Neural progenitor cell (in vitro differentiated cells): ENCODE measurements at regions not wholly inside any gene's neighbourhood (a gene's known extent, or its start where the extent isn't known, plus 50 kb on each side); places are given as distances from the start of the nearest gene placed in this dataset.

Source experiments
- DNase-seq: peaks from one replicate; pipeline ENCODE4 v3.0.0-alpha.2; 2016; ENCODE audit warnings: low spot score
- H2AFZ ChIP-seq: fragments of 200-600 bp; sonication (generic); replicated peaks from 2 replicates; pipeline ENCODE4 v1.6.1; 2016; ENCODE audit warnings: antibody characterized with exemption
- H3F3A ChIP-seq: fragments of 200-600 bp; sonication (generic); 2 replicates; pipeline ENCODE4 v1.6.1; 2016; ENCODE audit warnings: antibody characterized with exemption, low read depth
- H3K27ac ChIP-seq: fragments of 200-600 bp; sonication (generic); 2 replicates; pipeline ENCODE4 v1.5.1; 2016; ENCODE audit warnings: mild to moderate bottlenecking
- H3K27me3 ChIP-seq: fragments of 200-600 bp; sonication (generic); 2 replicates; pipeline ENCODE4 v1.6.1; 2016; ENCODE audit warnings: mild to moderate bottlenecking, moderate library complexity
- H3K36me3 ChIP-seq: fragments of 200-600 bp; sonication (generic); 2 replicates; pipeline ENCODE4 v1.5.1; 2016
- H3K4me1 ChIP-seq: fragments of 200-600 bp; sonication (generic); 2 replicates; pipeline ENCODE4 v1.6.1; 2016; ENCODE audit warnings: mixed run types
- H3K4me2 ChIP-seq: fragments of 200-600 bp; sonication (generic); 2 replicates; pipeline ENCODE4 v1.6.1; 2016
- H3K4me3 ChIP-seq: fragments of 200-600 bp; sonication (generic); 2 replicates; pipeline ENCODE4 v1.5.1; 2016
- H3K79me2 ChIP-seq: fragments of 200-600 bp; sonication (generic); 2 replicates; pipeline ENCODE4 v1.6.1; 2016; ENCODE audit warnings: low read depth
- H3K9ac ChIP-seq: fragments of 200-600 bp; sonication (generic); 2 replicates; pipeline ENCODE4 v1.6.1; 2016
- H3K9me3 ChIP-seq: fragments of 200-600 bp; sonication (generic); 2 replicates; pipeline ENCODE4 v1.5.1; 2016; ENCODE audit warnings: low read depth
- H4K20me1 ChIP-seq: fragments of 200-600 bp; sonication (generic); 2 replicates; pipeline ENCODE4 v1.6.1; 2016; ENCODE audit warnings: low read depth
- H3K27ac Mint-ChIP-seq: 3 replicates; pipeline ENCODE4 v1.8.0; 2021; ENCODE audit warnings: mixed read lengths
- H3K27me3 Mint-ChIP-seq: 2 replicates; pipeline ENCODE4 v1.8.0; 2022; ENCODE audit warnings: low read depth, mild to moderate bottlenecking, inconsistent platforms, moderate library complexity, mixed read lengths; ENCODE audit not compliant: insufficient read depth
- H3K36me3 Mint-ChIP-seq: 3 replicates; pipeline ENCODE4 v1.8.0; 2021; ENCODE audit warnings: mixed read lengths
- H3K4me1 Mint-ChIP-seq: 3 replicates; pipeline ENCODE4 v1.8.0; 2021; ENCODE audit warnings: mixed read lengths
- H3K4me3 Mint-ChIP-seq: 3 replicates; pipeline ENCODE4 v1.8.0; 2021; ENCODE audit warnings: mild to moderate bottlenecking, moderate library complexity, mixed read lengths
- H3K9me3 Mint-ChIP-seq: 3 replicates; pipeline ENCODE4 v1.8.0; 2020; ENCODE audit warnings: mixed read lengths
- EZH2 ChIP-seq: fragments of 200-600 bp; sonication (generic); IDR thresholded peaks from 2 replicates; pipeline ENCODE4 v1.6.1; 2017; ENCODE audit warnings: antibody characterized with exemption, mild to moderate bottlenecking, moderate library complexity
- EZH2phosphoT487 ChIP-seq: fragments of 200-600 bp; sonication (generic); IDR thresholded peaks from 2 replicates; pipeline ENCODE4 v1.6.1; 2017; ENCODE audit warnings: antibody characterized with exemption
- TF ChIP-seq, protein P1 (sequence below): fragments of 200-600 bp; sonication (generic); IDR thresholded peaks from 2 replicates; pipeline ENCODE4 v1.5.1; 2017; ENCODE audit warnings: antibody characterized with exemption, mild to moderate bottlenecking

DNA sequence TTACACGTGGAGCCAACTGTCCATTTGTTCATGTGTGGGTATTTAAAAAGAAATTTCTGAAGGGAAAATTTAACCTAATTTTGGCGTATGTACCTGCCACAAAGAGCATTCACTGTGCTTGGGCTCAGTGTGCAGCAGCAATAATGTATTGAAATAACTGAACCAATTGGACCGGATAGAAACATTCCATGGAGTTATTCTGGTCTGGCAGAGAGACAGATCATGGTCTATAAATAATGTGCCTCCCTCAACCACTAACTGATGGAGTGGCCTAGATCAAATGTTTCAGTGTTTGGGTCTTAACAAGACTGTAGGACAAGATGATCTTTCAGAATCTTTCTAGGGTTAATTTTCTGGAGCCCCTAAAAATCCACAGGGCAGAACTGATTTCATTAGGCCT, 469.7 kb downstream of the PRELID2 start:
- H3K4me2 ChIP-seq = no peak overlapping the region
- no peak overlapping the region for H3K4me3 ChIP-seq
- H3K79me2 ChIP-seq = no peaks in the 10 kb centered on the region
- Mint-ChIP-seq H3K27me3 (no peaks in the 10 kb centered on the region), H3K4me3 (no peak overlapping the region), H3K36me3 (no peaks in the 10 kb centered on the region), H3K4me1 (no peaks in the 10 kb centered on the region), H3K9me3 (no peaks in the 10 kb centered on the region), H3K27ac (no peak overlapping the region)
- no peak for DNase-seq
- no peaks in the 10 kb centered on the region for H3K9me3 ChIP-seq
- no peaks in the 10 kb centered on the region for H3K4me1 ChIP-seq
- H3K36me3 ChIP-seq = no peaks in the 10 kb centered on the region
- H2AFZ ChIP-seq = no peak overlapping the region
- H4K20me1 ChIP-seq = no peaks in the 10 kb centered on the region
- no peak overlapping the region for H3K27ac ChIP-seq
- no peaks in the 10 kb centered on the region for H3K27me3 ChIP-seq
- H3K9ac ChIP-seq = no peak overlapping the region
- TF ChIP-seq EZH2 = no peak
- no peak for TF ChIP-seq EZH2phosphoT487
- TF ChIP-seq, protein P1, sequence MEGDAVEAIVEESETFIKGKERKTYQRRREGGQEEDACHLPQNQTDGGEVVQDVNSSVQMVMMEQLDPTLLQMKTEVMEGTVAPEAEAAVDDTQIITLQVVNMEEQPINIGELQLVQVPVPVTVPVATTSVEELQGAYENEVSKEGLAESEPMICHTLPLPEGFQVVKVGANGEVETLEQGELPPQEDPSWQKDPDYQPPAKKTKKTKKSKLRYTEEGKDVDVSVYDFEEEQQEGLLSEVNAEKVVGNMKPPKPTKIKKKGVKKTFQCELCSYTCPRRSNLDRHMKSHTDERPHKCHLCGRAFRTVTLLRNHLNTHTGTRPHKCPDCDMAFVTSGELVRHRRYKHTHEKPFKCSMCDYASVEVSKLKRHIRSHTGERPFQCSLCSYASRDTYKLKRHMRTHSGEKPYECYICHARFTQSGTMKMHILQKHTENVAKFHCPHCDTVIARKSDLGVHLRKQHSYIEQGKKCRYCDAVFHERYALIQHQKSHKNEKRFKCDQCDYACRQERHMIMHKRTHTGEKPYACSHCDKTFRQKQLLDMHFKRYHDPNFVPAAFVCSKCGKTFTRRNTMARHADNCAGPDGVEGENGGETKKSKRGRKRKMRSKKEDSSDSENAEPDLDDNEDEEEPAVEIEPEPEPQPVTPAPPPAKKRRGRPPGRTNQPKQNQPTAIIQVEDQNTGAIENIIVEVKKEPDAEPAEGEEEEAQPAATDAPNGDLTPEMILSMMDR = no peak
- H3F3A ChIP-seq = no peaks in the 10 kb centered on the region

DNA sequence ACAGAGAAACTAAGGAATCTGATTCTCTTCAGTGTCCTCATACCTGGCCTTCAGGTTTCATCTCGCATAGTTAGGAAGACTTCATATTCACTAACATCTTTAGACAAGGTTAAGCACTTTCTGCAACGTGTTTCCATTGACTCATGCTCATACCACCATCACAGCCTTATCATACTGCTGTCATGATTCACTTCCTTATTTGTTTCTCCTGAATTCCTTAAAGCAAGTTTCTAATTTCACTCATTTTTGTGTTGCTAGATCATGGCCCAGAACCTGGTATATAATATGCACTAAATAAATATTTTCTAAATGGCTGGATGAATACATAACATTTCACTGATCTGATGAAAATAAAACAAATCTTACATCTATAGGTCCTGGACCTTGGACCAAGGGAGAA, 472.9 kb downstream of the PRELID2 start:
- no peak for DNase-seq
- Histone ChIP-seq H3K9ac (no peak overlapping the region), H4K20me1 (no peaks in the 10 kb centered on the region), H3K27me3 (no peaks in the 10 kb centered on the region), H3K36me3 (no peaks in the 10 kb centered on the region), H3K9me3 (no peaks in the 10 kb centered on the region), H3K27ac (no peak overlapping the region), H3K79me2 (no peaks in the 10 kb centered on the region), H3F3A (no peaks in the 10 kb centered on the region), H3K4me3 (no peak overlapping the region), H2AFZ (no peak overlapping the region), H3K4me1 (no peaks in the 10 kb centered on the region), H3K4me2 (no peak overlapping the region)
- TF ChIP-seq EZH2 (no peak), EZH2phosphoT487 (no peak)
- TF ChIP-seq, protein P1 = no peak
- Mint-ChIP-seq H3K27me3 (no peaks in the 10 kb centered on the region), H3K4me1 (no peaks in the 10 kb centered on the region), H3K4me3 (no peak overlapping the region), H3K27ac (no peak overlapping the region), H3K9me3 (no peaks in the 10 kb centered on the region), H3K36me3 (no peaks in the 10 kb centered on the region)

GRCh38 chr5:145360936-145361335, 474.2 kb downstream of the PRELID2 start:
- H4K20me1 ChIP-seq = no peaks in the 10 kb centered on the region
- DNase-seq = no peak
- no peak overlapping the region for H3K27ac ChIP-seq
- Mint-ChIP-seq H3K27ac (no peak overlapping the region), H3K27me3 (no peaks in the 10 kb centered on the region), H3K9me3 (no peaks in the 10 kb centered on the region), H3K4me1 (no peaks in the 10 kb centered on the region), H3K36me3 (no peaks in the 10 kb centered on the region), H3K4me3 (no peak overlapping the region)
- H2AFZ ChIP-seq = no peak overlapping the region
- no peaks in the 10 kb centered on the region for H3F3A ChIP-seq
- H3K4me2 ChIP-seq = no peak overlapping the region
- no peak for TF ChIP-seq EZH2phosphoT487
- TF ChIP-seq, protein P1 = no peak
- no peak for TF ChIP-seq EZH2
- H3K27me3 ChIP-seq = no peaks in the 10 kb centered on the region
- H3K9ac ChIP-seq = no peak overlapping the region
- H3K36me3 ChIP-seq = no peaks in the 10 kb centered on the region
- no peaks in the 10 kb centered on the region for H3K4me1 ChIP-seq
- no peak overlapping the region for H3K4me3 ChIP-seq
- H3K9me3 ChIP-seq = no peaks in the 10 kb centered on the region
- H3K79me2 ChIP-seq = no peaks in the 10 kb centered on the region

DNA sequence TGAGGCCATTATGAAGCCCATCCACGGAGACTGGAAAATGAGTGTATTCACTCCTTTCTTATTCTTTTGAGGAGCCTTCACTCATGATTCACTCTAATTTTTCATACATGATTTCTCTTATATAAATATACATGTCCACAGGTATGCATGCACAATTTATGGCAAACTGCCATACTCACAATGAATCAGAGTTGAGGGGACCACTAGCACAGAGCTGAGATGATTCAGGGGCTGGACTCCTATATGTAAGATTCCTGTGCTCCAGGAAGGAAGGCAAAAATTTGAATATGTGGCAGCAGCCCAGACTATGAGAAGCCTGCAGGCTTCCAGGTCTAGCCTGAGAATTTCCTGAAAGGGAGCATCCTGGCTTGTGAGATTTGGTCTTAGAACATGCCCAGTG, 484.6 kb downstream of the PRELID2 start:
- H3K4me3 ChIP-seq = no peak overlapping the region
- H3K27me3 ChIP-seq = no peaks in the 10 kb centered on the region
- Mint-ChIP-seq H3K4me1 (peaks cover 12% of the 10 kb centered on the region), H3K27ac (no peak overlapping the region), H3K9me3 (no peaks in the 10 kb centered on the region), H3K36me3 (no peaks in the 10 kb centered on the region), H3K27me3 (no peaks in the 10 kb centered on the region), H3K4me3 (no peak overlapping the region)
- H3K4me1 ChIP-seq = no peaks in the 10 kb centered on the region
- H3F3A ChIP-seq = no peaks in the 10 kb centered on the region
- H3K27ac ChIP-seq = no peak overlapping the region
- H3K4me2 ChIP-seq = no peak overlapping the region
- TF ChIP-seq EZH2 = no peak
- no peak for TF ChIP-seq EZH2phosphoT487
- TF ChIP-seq, protein P1 = no peak
- no peaks in the 10 kb centered on the region for H3K36me3 ChIP-seq
- H3K9ac ChIP-seq = no peak overlapping the region
- H2AFZ ChIP-seq = no peak overlapping the region
- H4K20me1 ChIP-seq = no peaks in the 10 kb centered on the region
- no peaks in the 10 kb centered on the region for H3K79me2 ChIP-seq
- no peaks in the 10 kb centered on the region for H3K9me3 ChIP-seq
- no peak for DNase-seq
